ENCODE measurements at regions not wholly inside any gene's neighbourhood (a gene's known extent, or its start where the extent isn't known, plus 50 kb on each side); places are given as distances from the start of the nearest gene placed in this dataset.

DNA sequence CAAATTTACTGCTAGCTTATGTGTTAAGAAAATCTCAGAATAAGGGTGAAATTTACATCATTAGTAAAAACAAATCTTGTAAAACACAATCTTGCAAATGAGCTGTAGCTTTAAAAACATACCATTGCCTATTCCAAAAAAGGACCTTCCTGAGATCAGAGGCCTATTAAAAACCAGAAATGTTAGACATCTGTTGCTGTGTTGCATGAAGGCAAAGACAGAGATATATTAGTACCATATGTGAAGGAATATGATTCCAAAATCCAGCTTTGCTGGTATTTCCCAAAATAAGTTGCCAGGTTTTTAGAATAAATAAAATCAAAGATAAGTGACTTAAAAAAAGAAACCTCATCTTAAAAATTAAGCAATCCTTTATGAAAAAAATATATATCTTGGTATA lies 504.1 kb upstream of the CDIN1 start (continued):
- TF ChIP-seq MTA2 (IDR thresholded peaks at IDR 0.05; ENCODE audit: low read depth): no peak
- no peak for TF ChIP-seq FOS (IDR thresholded peaks at IDR 0.05; ENCODE audit: extremely low read depth, insufficient read length)
- no peak for TF ChIP-seq MIER1 (IDR thresholded peaks at IDR 0.05; ENCODE audit: low read depth)
- no peak for TF ChIP-seq ATF1 (CRISPR knock-in tag; IDR thresholded peaks at IDR 0.05)
- no peak for TF ChIP-seq ATF1 (tag; IDR thresholded peaks at IDR 0.05)
- no peak for TF ChIP-seq CEBPB (tag; IDR thresholded peaks at IDR 0.05)
- no peak for TF ChIP-seq NR2F6 (CRISPR knock-in tag; IDR thresholded peaks at IDR 0.05)
- TF ChIP-seq ZC3H4 (CRISPR knock-in tag; IDR thresholded peaks at IDR 0.05; ENCODE audit: borderline replicate concordance): no peak
- no peak for TF ChIP-seq MYNN (IDR thresholded peaks at IDR 0.05)
- TF ChIP-seq MYNN (CRISPR knock-in tag; IDR thresholded peaks at IDR 0.05): no peak
- no peak for TF ChIP-seq ZNF239 (CRISPR knock-in tag; IDR thresholded peaks at IDR 0.05)
- no peak for TF ChIP-seq FOSL1 (tag; conservative IDR thresholded peaks at IDR 0.05)

DNA sequence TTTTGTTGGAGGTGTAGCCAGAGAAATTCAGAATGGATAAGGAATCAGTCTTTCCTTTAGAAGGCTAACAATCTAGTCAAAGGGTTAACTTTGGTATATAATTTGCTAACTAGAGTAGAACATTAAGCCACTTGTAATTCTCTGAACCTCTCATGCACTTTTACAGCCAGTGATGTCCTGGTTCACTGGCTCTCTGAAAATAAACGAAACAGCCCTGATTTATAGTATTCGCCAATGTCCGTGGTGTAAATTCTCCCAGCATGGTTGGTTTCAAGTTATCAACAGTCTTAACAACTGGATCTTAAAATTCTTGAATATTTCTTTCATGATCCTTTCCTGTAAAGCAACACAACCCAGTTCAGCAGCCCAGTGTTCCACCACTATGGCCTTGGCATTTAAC lies 500.4 kb upstream of the CDIN1 start:
- Histone ChIP-seq H4K20me1 (replicated peaks; ENCODE audit: control insufficient read depth, insufficient read depth, low read length) (no peaks in the 10 kb centered on the region), H3K4me1 (replicated peaks in 1 of 2; ENCODE audit: control insufficient read depth in 2 of 2, insufficient read depth in 2 of 2, low read length in 2 of 2) (no peaks in the 10 kb centered on the region), H3K79me2 (ENCODE audit: control insufficient read depth, insufficient read depth, low read length) (no peaks in the 10 kb centered on the region), H3K27me3 (ENCODE audit: control insufficient read depth in 2 of 2, insufficient read depth in 2 of 2, low read length in 2 of 2) (no peaks in the 10 kb centered on the region), H3K9me1 (ENCODE audit: control insufficient read depth, insufficient read depth, low read length) (no peaks in the 10 kb centered on the region), H3K9me3 (replicated peaks; ENCODE audit: control insufficient read depth, insufficient read depth, low read depth, low read length) (no peaks in the 10 kb centered on the region; the same call in 1 of the 2 replicates), H3K36me3 (ENCODE audit: control insufficient read depth, insufficient read depth, low read length) (no peaks in the 10 kb centered on the region), H3K9ac (ENCODE audit: insufficient read depth in 1 of 2, low read depth in 2 of 2, low read length in 2 of 2) (no peak overlapping the region), H3K4me3 (no peak overlapping the region), H3K27ac (ENCODE audit: extremely low read depth, low read depth, low read length) (no peak overlapping the region), H2AFZ (ENCODE audit: low read depth, low read length) (no peak overlapping the region), H3K4me2 (ENCODE audit: insufficient read depth, low read length) (no peak overlapping the region)
- BruUV-seq (replicated peaks): no TSS peak
- FAIRE-seq (no peak), ATAC-seq (no peak), DNase-seq (ENCODE audit: extremely low read depth in 1 of 4, low spot score in 3 of 4) (no peak)
- in situ Hi-C loops (cut with MboI) (no loop called here), intact Hi-C loops (cut with micrococcal nuclease) (no loop called here)
- CTCF ChIA-PET (ENCODE audit: low intra/inter-chr PET ratio): no interaction called here
- POLR2A ChIA-PET: interaction anchor here (0.6 kb wide), 1 partner anchor 1678 kb away, joined by 3 read pairs; no protein-coding TSS in a partner anchor
- WGBS (ENCODE audit: insufficient coverage, low coverage, missing lambda C conversion rate): 1% methylated on average over 3 of the region's 3 CpGs
- TF ChIP-seq HIVEP1 (CRISPR knock-in tag; IDR thresholded peaks at IDR 0.05): no peak
- TF ChIP-seq GTF2E2 (tag; IDR thresholded peaks at IDR 0.05): no peak
- no peak for TF ChIP-seq NFATC3 (IDR thresholded peaks at IDR 0.05)
- no peak for TF ChIP-seq PRPF4 (IDR thresholded peaks at IDR 0.05; ENCODE audit: insufficient read depth, low read depth, low read length, poor library complexity, severe bottlenecking)
- TF ChIP-seq SLC30A9 (CRISPR knock-in tag; IDR thresholded peaks at IDR 0.05): no peak
- TF ChIP-seq, protein P1, sequence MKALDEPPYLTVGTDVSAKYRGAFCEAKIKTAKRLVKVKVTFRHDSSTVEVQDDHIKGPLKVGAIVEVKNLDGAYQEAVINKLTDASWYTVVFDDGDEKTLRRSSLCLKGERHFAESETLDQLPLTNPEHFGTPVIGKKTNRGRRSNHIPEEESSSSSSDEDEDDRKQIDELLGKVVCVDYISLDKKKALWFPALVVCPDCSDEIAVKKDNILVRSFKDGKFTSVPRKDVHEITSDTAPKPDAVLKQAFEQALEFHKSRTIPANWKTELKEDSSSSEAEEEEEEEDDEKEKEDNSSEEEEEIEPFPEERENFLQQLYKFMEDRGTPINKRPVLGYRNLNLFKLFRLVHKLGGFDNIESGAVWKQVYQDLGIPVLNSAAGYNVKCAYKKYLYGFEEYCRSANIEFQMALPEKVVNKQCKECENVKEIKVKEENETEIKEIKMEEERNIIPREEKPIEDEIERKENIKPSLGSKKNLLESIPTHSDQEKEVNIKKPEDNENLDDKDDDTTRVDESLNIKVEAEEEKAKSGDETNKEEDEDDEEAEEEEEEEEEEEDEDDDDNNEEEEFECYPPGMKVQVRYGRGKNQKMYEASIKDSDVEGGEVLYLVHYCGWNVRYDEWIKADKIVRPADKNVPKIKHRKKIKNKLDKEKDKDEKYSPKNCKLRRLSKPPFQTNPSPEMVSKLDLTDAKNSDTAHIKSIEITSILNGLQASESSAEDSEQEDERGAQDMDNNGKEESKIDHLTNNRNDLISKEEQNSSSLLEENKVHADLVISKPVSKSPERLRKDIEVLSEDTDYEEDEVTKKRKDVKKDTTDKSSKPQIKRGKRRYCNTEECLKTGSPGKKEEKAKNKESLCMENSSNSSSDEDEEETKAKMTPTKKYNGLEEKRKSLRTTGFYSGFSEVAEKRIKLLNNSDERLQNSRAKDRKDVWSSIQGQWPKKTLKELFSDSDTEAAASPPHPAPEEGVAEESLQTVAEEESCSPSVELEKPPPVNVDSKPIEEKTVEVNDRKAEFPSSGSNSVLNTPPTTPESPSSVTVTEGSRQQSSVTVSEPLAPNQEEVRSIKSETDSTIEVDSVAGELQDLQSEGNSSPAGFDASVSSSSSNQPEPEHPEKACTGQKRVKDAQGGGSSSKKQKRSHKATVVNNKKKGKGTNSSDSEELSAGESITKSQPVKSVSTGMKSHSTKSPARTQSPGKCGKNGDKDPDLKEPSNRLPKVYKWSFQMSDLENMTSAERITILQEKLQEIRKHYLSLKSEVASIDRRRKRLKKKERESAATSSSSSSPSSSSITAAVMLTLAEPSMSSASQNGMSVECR (CRISPR knock-in tag; IDR thresholded peaks at IDR 0.05): no peak
- TF ChIP-seq CTCF (IDR thresholded peaks at IDR 0.05 in 2 of 3, conservative IDR thresholded peaks at IDR 0.05 in 1 of 3; ENCODE audit: insufficient read depth in 2 of 3, low read depth in 1 of 3, low read length in 3 of 3): no peak
- no peak for TF ChIP-seq MTF1 (CRISPR knock-in tag; IDR thresholded peaks at IDR 0.05; ENCODE audit: borderline replicate concordance)
